GM18505 (cell line): ENCODE measurements at regions not wholly inside any gene's neighbourhood (a gene's known extent, or its start where the extent isn't known, plus 50 kb on each side); places are given as distances from the start of the nearest gene placed in this dataset.

Experiments used
- ATAC-seq: cut with Tn5 transposase; IDR thresholded peaks from one replicate; pipeline ENCODE4 v1.9.1; 2021; ENCODE audit not compliant: unreplicated experiment
- POLR2A ChIP-seq: IDR thresholded peaks from 4 replicates; pipeline ENCODE4 v1.6.1; 2011; ENCODE audit warnings: borderline replicate concordance; ENCODE audit not compliant: insufficient read depth, insufficient read length; ENCODE audit errors: extremely low read depth

- no peak for ATAC-seq
- no peak for TF ChIP-seq POLR2A
Observed at GRCh38 chr11:81092522-81092921, 1641.1 kb downstream of the FAM181B start.

- TF ChIP-seq POLR2A: no peak
- ATAC-seq: no peak
Observed at GRCh38 chr11:81089242-81089641, 1644.4 kb downstream of the FAM181B start.

GRCh38 chr11:81080476-81080875 is 1639.6 kb upstream of the TENM4 start:
- no peak for ATAC-seq
- no peak for TF ChIP-seq POLR2A

GRCh38 chr11:81072273-81072672 is 1631.4 kb upstream of the TENM4 start:
- no peak for ATAC-seq
- TF ChIP-seq POLR2A: no peak

- TF ChIP-seq POLR2A: no peak
- ATAC-seq: no peak
Observed at GRCh38 chr11:81071606-81072005, 1630.8 kb upstream of the TENM4 start.

GRCh38 chr11:81070948-81071347 is 1630.1 kb upstream of the TENM4 start:
- TF ChIP-seq POLR2A: no peak
- ATAC-seq: peak; percentile 89

GRCh38 chr11:81059356-81059755 is 1618.5 kb upstream of the TENM4 start:
- no peak for TF ChIP-seq POLR2A
- no peak for ATAC-seq

- ATAC-seq: no peak
- TF ChIP-seq POLR2A: no peak
Observed at GRCh38 chr11:81052344-81053158, 1611.7 kb upstream of the TENM4 start.

GRCh38 chr11:81039916-81040524 is 1599.2 kb upstream of the TENM4 start:
- no peak for ATAC-seq
- TF ChIP-seq POLR2A: no peak

- no peak for TF ChIP-seq POLR2A
- ATAC-seq: no peak
Observed at GRCh38 chr11:81036168-81036870, 1595.5 kb upstream of the TENM4 start.

GRCh38 chr11:81033779-81034540 is 1593.1 kb upstream of the TENM4 start:
- TF ChIP-seq POLR2A: no peak
- no peak for ATAC-seq

GRCh38 chr11:81032906-81033305 is 1592.1 kb upstream of the TENM4 start:
- no peak for ATAC-seq
- no peak for TF ChIP-seq POLR2A

GRCh38 chr11:81030186-81030585 is 1589.4 kb upstream of the TENM4 start:
- TF ChIP-seq POLR2A: no peak

GRCh38 chr11:81026032-81026431 is 1585.2 kb upstream of the TENM4 start:
- ATAC-seq: no peak
- no peak for TF ChIP-seq POLR2A

More at GRCh38 chr11:81030186-81030585, 1589.4 kb upstream of the TENM4 start:
- ATAC-seq: no peak

GRCh38 chr11:81022057-81022456 is 1581.2 kb upstream of the TENM4 start:
- ATAC-seq: no peak
- no peak for TF ChIP-seq POLR2A
